ENCODE measurements at regions not wholly inside any gene's neighbourhood (a gene's known extent, or its start where the extent isn't known, plus 50 kb on each side); places are given as distances from the start of the nearest gene placed in this dataset.

DNA sequence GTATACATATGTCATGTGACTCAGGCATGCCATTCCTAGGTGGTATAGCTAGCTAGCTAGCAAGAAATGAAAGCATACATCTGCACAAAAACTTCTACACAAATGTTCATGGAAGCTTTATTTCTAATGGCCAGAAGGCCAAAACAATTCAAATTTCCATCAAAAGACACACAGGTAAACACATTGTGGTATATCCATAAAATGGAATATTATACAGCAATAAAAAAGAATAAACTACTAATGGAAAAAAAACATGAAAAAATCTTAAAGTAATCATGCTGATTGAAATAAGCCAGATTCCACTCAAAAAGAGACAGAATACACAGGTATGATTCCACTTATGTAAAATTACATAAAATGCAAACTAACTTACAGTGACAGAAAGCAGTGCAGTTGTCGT is 154.3 kb downstream of the MACC1 start:
- WGBS, 3 donors, result 90 to 94% (median 93%) methylated on average over 1 of the region's 1 CpG
- TF ChIP-seq POLR2A (IDR thresholded peaks at IDR 0.05), result no peak
- no peak for TF ChIP-seq CTCF (IDR thresholded peaks at IDR 0.05)
- TF ChIP-seq EP300 (IDR thresholded peaks at IDR 0.05), result no peak
- intact Hi-C loops (cut with DNase I), result no loop called here

GRCh38 chr7:20053334-20054104 is 163.7 kb downstream of the MACC1 start:
- TF ChIP-seq POLR2A (IDR thresholded peaks at IDR 0.05) (no peak), CTCF (IDR thresholded peaks at IDR 0.05) (no peak), EP300 (IDR thresholded peaks at IDR 0.05) (no peak)
- no peaks in the 10 kb centered on the region for H3K4me1 ChIP-seq (ENCODE audit: insufficient read depth)
- no peak for DNase-seq
- H3K36me3 ChIP-seq, result no peaks in the 10 kb centered on the region
- WGBS, 3 donors, result 72 to 76% (median 75%) methylated on average over 7 of the region's 7 CpGs
- H3K9me3 ChIP-seq, result no peaks in the 10 kb centered on the region
- H3K4me3 ChIP-seq, result no peak overlapping the region
- no peak overlapping the region for H3K27ac ChIP-seq
- H3K27me3 ChIP-seq, result no peaks in the 10 kb centered on the region
- intact Hi-C loops (cut with DNase I), result no loop called here

More for the DNA sequence above, 154.3 kb downstream of the MACC1 start:
- Histone ChIP-seq H3K4me1 (ENCODE audit: insufficient read depth) (peaks cover 2% of the 10 kb centered on the region), H3K9me3 (no peaks in the 10 kb centered on the region), H3K27ac (no peak overlapping the region), H3K36me3 (no peaks in the 10 kb centered on the region), H3K27me3 (no peaks in the 10 kb centered on the region), H3K4me3 (no peak overlapping the region)
- no peak for DNase-seq

GRCh38 chr7:20050241-20050966 is 166.8 kb downstream of the MACC1 start:
- Histone ChIP-seq H3K27ac (no peak overlapping the region), H3K4me1 (ENCODE audit: insufficient read depth) (no peaks in the 10 kb centered on the region), H3K27me3 (no peaks in the 10 kb centered on the region), H3K9me3 (no peaks in the 10 kb centered on the region), H3K36me3 (no peaks in the 10 kb centered on the region), H3K4me3 (no peak overlapping the region)
- DNase-seq, result no peak
- no peak for TF ChIP-seq CTCF (IDR thresholded peaks at IDR 0.05)
- no peak for TF ChIP-seq POLR2A (IDR thresholded peaks at IDR 0.05)
- no peak for TF ChIP-seq EP300 (IDR thresholded peaks at IDR 0.05)
- intact Hi-C loops (cut with DNase I), result no loop called here

DNA sequence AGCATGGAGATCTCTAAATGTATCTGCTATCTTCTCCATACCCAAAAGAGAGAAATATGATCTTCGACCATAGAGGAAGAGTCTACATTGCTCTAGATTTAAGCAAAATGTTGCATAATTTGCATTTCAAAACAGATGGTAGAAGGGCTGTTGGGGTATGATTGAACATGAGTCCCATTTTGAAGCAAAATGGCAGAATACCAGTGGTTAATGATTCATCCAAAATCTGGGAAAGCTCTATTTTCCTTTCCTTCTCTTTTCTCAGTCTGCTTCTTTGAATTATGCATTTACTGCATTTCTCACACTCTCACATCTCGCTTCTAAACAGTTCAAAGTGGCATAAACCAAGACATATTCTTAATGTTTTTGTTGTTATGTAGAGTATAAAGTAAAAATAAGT is 178.5 kb downstream of the MACC1 start:
- 90 to 94% (median 94%) methylated on average over 2 of the region's 2 CpGs for whole genome bisulfite sequencing, 3 donors
- TF ChIP-seq EP300 (IDR thresholded peaks at IDR 0.05), result no peak
- TF ChIP-seq POLR2A (IDR thresholded peaks at IDR 0.05), result no peak
- no peak for TF ChIP-seq CTCF (IDR thresholded peaks at IDR 0.05)
- Histone ChIP-seq H3K4me1 (ENCODE audit: insufficient read depth) (no peaks in the 10 kb centered on the region), H3K4me3 (no peak overlapping the region), H3K27me3 (no peaks in the 10 kb centered on the region), H3K27ac (no peak overlapping the region), H3K36me3 (no peaks in the 10 kb centered on the region), H3K9me3 (no peaks in the 10 kb centered on the region)
- DNase-seq, result no peak
- intact Hi-C loops (cut with DNase I), result no loop called here

Data from ovary (tissue), 7 donors.